Stimulated activated naive CD8-positive, alpha-beta T cell treated with anti-CD3 and anti-CD28 coated beads, Interleukin-15, amount 100 ng/mL, for 72 hours (primary cell): ENCODE measurements at regions not wholly inside any gene's neighbourhood (a gene's known extent, or its start where the extent isn't known, plus 50 kb on each side); places are given as distances from the start of the nearest gene placed in this dataset.
"Not testable (repeated sequence)": the region's sequence is repeated elsewhere in the genome, so short reads cannot be mapped to it uniquely, and the experiment has no call there.

Source experiments
- ATAC-seq: fragments of 150-1000 bp; cut with Tn5 transposase; 2 replicates; pipeline ENCODE4 v1.10.0; 2021; ENCODE audit warnings: mild to moderate bottlenecking, moderate library complexity
- DNase-seq, 2 donors: peaks; one replicate each; pipeline ENCODE4 v3.0.0; 2021 to 2022
- H3K27ac Mint-ChIP-seq, 2 donors: one replicate each; pipeline ENCODE4 v1.8.0; 2022; ENCODE audit warnings: mild to moderate bottlenecking in 2 of 2, mixed read lengths in 2 of 2, moderate library complexity in 2 of 2
- H3K27me3 Mint-ChIP-seq: one replicate; pipeline ENCODE4 v1.8.0; 2022; ENCODE audit warnings: mixed read lengths
- H3K4me1 Mint-ChIP-seq: one replicate; pipeline ENCODE4 v1.8.0; 2022; ENCODE audit warnings: mild to moderate bottlenecking, mixed read lengths
- H3K4me3 Mint-ChIP-seq, 2 donors: one replicate each; pipeline ENCODE4 v1.8.0; 2022; ENCODE audit warnings: mild to moderate bottlenecking in 2 of 2, mixed read lengths in 2 of 2, moderate library complexity in 1 of 2
- H3K9me3 Mint-ChIP-seq, 2 donors: one replicate each; pipeline ENCODE4 v1.8.0; 2022; ENCODE audit warnings: mixed read lengths in 2 of 2

DNA sequence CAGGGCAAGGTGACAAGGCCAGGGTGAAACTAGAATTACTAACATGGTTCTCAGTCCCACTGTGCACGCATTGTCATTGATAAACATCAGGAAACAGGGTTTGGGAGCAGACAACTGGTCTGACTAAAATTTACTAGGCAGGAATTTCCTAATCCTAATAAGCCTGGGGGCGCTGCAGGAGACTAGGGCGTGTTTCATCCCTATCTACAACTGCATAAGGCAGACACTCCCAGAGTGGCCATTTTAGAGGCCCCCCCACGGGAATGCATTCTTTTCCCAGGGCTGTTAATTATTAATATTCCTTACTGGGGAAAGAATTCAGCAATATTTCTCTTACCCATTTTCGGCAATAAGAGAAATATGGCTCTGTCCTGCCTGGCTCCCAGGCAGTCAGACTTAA is 103.6 kb upstream of the PCDH20 start:
- not testable (repeated sequence) for DNase-seq, H3K4me1 Mint-ChIP-seq, ATAC-seq, H3K4me3 Mint-ChIP-seq, H3K27ac Mint-ChIP-seq, H3K9me3 Mint-ChIP-seq, H3K27me3 Mint-ChIP-seq

DNA sequence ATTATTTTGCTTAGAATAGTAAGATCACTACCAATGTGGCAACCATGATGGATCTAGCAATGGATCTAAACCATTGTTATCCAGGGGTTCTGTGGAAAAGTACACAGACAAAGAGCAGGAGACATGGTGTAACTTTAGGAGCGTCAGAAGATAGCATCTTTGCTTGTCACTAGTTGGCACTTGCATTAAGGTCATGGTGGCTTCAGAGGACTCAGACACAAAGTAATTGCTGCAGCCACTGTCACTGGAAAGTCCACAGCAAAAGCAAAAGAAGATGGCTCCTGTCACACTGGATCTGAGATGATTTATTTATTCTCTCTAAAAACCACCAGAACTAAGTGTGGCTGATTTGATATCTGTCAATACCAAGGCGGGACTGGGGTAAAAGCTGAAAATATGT is 93.3 kb upstream of the PCDH20 start:
- Mint-ChIP-seq H3K4me1 (no peaks in the 10 kb centered on the region), H3K27ac (no peak overlapping the region), H3K4me3 (no peak overlapping the region), H3K9me3 (peaks cover 22% of the 10 kb centered on the region in 2 donors), H3K27me3 (no peaks in the 10 kb centered on the region)
- DNase-seq = no peak
- ATAC-seq = no peak

- DNase-seq (no peak), ATAC-seq (no peak)
- H3K4me3 Mint-ChIP-seq = no peak overlapping the region
- peaks cover 6 to 7% of the 10 kb centered on the region in 2 donors for H3K9me3 Mint-ChIP-seq
- no peak overlapping the region for H3K27ac Mint-ChIP-seq
- H3K27me3 Mint-ChIP-seq = no peaks in the 10 kb centered on the region
- no peaks in the 10 kb centered on the region for H3K4me1 Mint-ChIP-seq
Measured at GRCh38 chr13:61500176-61500575, 84.5 kb upstream of the PCDH20 start.

DNA sequence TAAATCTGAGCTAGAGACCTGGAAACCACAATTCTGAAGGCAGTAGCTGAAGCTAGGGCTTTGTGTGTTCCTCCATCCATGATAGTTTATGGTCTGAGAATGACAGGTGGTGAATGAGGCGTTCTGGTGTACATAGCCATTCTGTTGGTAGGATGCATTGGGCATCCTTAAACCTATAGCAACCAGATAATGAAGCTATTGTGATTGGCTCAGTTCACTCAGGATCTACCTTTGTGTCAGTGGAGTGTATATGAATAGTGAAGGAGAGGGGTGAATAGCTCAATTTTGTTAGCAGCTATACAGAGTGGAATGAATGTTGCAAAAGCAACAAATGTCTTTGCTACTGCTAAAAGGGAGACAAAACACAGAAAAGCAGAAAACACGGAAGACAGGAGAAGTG is 80.0 kb upstream of the PCDH20 start:
- DNase-seq (no peak), ATAC-seq (no peak)
- Mint-ChIP-seq H3K27me3 (no peaks in the 10 kb centered on the region), H3K9me3 (peaks cover 11 to 21% of the 10 kb centered on the region in 2 donors), H3K27ac (no peak overlapping the region), H3K4me1 (no peaks in the 10 kb centered on the region), H3K4me3 (no peak overlapping the region)

GRCh38 chr13:61493556-61493955 is 77.9 kb upstream of the PCDH20 start:
- not testable (repeated sequence) for H3K4me3 Mint-ChIP-seq, H3K4me1 Mint-ChIP-seq, ATAC-seq

DNA sequence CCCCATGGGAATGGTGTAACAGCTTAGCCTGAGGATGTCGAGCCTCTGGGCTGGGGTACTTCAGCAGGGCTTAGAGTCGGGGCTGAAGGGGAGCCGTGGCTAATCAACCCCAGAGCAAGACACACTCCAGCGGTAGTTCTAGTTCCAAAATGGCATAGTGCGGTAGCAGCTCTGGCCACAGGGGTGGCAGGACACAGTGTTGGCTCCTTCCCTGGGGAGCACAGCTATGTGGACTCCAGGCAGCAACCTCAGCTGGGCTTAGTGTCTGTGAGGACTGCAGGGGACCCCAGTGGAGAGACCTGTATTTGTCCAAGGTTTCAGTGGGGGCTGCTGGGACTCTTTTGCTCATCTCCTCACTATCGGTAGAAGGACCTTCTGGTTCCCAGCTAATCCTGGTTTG is 70.8 kb upstream of the PCDH20 start:
- no peak overlapping the region for H3K4me3 Mint-ChIP-seq
- H3K27ac Mint-ChIP-seq = no peak overlapping the region

More at GRCh38 chr13:61493556-61493955, 77.9 kb upstream of the PCDH20 start:
- not testable (repeated sequence) for DNase-seq, H3K27ac Mint-ChIP-seq, H3K27me3 Mint-ChIP-seq
- peaks cover 11 to 23% of the 10 kb centered on the region in 2 donors for H3K9me3 Mint-ChIP-seq

DNA sequence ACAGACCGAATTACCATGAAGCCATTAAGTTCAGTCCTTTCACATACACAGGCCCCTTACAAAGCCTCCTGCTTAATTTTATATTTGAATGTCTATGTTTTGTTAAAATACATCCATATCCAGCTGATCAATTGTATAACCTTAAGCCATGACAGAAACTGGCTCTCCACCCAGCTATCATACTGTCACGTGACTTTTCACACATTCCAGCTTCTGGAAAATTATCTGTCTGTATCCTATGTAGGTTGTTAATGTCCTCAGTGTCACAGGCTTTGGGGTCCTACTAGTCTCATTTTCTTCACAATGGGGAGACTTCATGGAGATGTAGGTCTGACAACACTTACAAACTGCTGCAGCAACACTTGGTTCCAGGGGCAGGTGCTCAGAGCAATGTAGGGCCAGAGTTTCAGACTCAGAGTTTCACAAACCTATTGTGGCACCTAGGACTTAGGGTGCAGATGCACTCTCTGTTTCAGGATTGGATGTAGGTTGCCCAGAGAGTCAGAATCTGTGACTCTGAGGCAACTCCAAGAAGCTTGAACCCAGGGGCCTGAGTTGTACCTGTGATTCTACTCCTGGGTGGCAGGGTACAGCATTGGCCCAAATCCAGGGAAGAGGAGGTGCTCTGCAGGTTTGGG is 69.6 kb upstream of the PCDH20 start:
- no peak for ATAC-seq
- Mint-ChIP-seq H3K9me3 (peaks cover 11 to 13% of the 10 kb centered on the region in 2 donors), H3K4me3 (no peak overlapping the region), H3K27ac (no peak overlapping the region), H3K27me3 (no peaks in the 10 kb centered on the region), H3K4me1 (no peaks in the 10 kb centered on the region)
- no peak for DNase-seq

More for the DNA sequence above, 70.8 kb upstream of the PCDH20 start:
- DNase-seq (no peak), ATAC-seq (no peak)
- no peaks in the 10 kb centered on the region for H3K4me1 Mint-ChIP-seq
- no peaks in the 10 kb centered on the region for H3K27me3 Mint-ChIP-seq
- H3K9me3 Mint-ChIP-seq = peaks cover under 1 to 13% of the 10 kb centered on the region in 2 donors

DNA sequence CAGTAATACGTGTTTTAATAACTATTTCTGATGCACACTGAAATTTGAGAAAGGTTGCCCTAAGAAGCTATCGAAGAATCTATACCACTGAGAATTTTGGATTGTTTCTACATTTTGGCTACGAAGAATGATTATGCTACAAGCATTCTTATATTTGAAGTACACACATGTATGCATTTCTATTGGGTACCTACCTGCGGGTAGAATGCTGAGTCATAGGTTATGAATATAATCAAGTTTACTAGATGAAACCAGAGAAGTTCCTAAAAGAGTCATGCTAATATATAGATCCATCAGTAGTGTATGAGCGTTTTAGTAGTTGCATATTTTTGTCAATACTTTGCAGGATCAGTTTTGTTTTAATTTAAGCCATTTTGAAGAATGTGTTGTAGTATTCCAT is 62.0 kb upstream of the PCDH20 start:
- Mint-ChIP-seq H3K27me3 (no peaks in the 10 kb centered on the region), H3K9me3 (peaks cover 16 to 17% of the 10 kb centered on the region in 2 donors), H3K27ac (no peak overlapping the region), H3K4me1 (no peaks in the 10 kb centered on the region), H3K4me3 (no peak overlapping the region)
- ATAC-seq (no peak), DNase-seq (no peak)

GRCh38 chr13:61470786-61471185 is 55.1 kb upstream of the PCDH20 start:
- no peak overlapping the region for H3K4me3 Mint-ChIP-seq
- no peaks in the 10 kb centered on the region for H3K9me3 Mint-ChIP-seq
- H3K4me1 Mint-ChIP-seq = no peaks in the 10 kb centered on the region

GRCh38 chr13:61466280-61466679 is 50.6 kb upstream of the PCDH20 start:
- no peaks in the 10 kb centered on the region for H3K9me3 Mint-ChIP-seq
- H3K27ac Mint-ChIP-seq = no peak overlapping the region
- no peaks in the 10 kb centered on the region for H3K27me3 Mint-ChIP-seq
- ATAC-seq (no peak), DNase-seq (no peak)
- H3K4me3 Mint-ChIP-seq = no peak overlapping the region
- no peaks in the 10 kb centered on the region for H3K4me1 Mint-ChIP-seq

More at GRCh38 chr13:61470786-61471185, 55.1 kb upstream of the PCDH20 start:
- Mint-ChIP-seq H3K27me3 (no peaks in the 10 kb centered on the region), H3K27ac (no peak overlapping the region)
- no peak for ATAC-seq
- DNase-seq = no peak
